D341Med (cell line): ENCODE measurements at regions not wholly inside any gene's neighbourhood (a gene's known extent, or its start where the extent isn't known, plus 50 kb on each side); places are given as distances from the start of the nearest gene placed in this dataset.
"Not testable (repeated sequence)": the region's sequence is repeated elsewhere in the genome, so short reads cannot be mapped to it uniquely, and the experiment has no call there.

ENCODE experiments used
- DNase-seq: peaks from one replicate; pipeline ENCODE4 v3.0.0; 2012; ENCODE audit warnings: low spot score

DNA sequence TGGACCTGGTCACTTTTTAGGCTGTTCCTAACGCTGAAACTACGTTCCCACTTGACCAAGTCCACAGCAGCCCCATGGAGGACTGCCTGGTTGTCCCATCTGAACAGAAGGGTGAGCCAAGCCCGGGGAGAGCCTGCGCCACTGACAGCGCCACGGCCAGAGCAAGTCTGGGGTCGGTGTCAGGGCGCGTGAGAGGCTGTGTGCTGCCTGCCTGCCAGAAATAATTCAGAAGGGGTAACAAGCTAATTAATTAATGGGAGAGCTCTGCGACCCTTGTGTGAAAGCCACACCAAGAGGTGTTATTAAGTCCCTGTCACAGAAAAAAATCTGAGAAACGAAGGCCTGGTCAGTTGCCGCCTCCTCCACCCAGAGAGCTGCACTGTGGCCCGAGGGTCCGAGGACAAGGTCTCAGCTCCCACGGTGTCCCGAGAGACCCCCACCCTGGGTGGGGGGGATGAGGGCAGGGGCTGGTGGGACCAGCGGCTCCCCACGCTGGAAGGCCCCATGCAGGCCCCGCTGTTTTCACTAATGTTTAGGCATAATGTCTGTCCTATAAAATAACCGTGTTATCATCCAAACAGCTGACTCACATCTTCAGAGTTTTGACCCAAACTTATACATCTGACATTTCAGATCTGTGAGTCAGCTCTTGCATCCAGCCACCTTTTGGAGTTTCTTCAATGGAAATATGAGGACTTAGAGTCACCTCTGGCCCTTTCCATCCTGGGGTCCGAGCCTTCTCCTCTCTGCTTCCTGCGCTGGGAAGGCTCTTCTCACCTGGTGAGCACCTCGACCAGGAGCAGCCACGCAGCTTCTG, 58.5 kb downstream of the DLL1 start:
- no peak for DNase-seq

DNA sequence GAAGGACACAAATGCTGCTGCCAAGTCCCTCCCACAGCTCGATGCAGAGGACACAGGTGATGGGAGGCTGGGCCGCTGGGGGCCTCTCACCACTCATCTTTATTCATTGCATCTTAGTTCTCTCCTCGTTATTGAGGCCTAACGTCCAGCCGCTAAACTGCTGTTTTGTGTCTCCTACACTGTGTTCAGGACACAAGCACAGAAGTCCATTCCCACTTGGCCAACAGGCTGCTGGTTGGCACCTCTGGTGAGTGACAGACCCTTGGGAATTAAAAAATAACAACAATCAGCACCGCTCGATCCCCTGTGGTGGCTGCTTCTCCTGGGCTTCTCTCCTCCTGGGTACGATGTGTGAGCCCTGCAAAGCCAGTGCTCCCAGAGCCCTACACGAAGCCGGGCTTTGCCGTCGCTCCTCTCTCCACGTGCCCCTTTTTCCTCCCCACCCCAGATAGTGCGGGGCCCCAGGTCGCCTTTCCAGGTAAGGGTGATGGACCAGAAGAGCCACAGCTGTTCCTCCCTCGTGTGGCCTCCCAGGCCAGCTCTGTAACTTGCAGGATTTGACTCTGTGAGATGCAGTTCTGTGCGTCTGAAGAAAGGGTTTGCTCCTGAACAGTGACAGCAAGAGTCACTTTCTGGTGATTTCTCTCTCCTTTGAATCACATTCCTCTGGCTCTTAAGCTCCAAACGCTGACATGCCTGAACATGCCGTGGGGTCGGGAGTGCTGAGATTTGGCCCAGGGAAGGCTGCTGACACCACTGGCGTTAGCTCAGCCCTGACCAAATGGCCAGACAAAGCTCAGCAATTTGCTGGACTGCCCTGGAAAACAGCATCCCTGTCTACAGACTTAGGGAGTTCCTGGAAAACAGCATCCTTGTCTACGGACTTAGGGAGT, 59.3 kb downstream of the DLL1 start:
- no peak for DNase-seq

DNA sequence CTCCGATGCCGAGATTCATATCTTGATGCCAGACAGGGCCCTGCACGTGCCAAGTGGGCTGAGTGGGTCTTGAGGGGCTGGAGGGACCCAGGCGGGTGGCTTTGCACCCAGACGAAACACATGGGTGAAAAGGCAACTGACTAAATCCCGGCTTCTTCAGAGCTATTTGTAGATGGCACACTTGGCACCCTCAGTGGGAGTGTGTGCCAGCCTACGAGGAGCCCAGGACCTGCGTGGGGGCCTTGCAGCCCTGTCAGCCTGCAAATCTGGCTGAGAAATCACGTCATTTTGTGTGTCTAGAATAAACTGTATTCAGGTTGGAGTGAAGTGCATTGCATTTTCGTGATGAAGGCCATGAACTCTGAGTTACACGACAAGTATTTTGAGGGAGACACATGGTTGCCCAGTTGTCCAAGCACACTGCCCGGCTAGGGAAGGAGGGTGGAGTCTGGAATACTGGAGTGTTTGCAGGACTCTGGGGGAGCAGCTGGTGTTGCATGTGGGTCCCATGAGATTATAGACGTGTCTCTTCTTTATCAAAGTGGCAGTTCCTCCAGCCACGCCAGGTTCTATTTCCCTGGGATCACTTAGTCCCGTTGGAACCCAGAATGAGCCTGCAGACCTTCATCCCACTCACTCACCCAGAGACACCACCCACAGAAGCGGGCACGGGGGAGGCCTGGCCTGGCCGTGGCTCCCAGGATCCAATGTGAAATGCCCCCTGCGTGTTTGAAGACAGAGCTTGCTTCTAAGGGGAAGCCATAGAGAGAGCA, 60.2 kb downstream of the DLL1 start:
- DNase-seq = no peak

DNA sequence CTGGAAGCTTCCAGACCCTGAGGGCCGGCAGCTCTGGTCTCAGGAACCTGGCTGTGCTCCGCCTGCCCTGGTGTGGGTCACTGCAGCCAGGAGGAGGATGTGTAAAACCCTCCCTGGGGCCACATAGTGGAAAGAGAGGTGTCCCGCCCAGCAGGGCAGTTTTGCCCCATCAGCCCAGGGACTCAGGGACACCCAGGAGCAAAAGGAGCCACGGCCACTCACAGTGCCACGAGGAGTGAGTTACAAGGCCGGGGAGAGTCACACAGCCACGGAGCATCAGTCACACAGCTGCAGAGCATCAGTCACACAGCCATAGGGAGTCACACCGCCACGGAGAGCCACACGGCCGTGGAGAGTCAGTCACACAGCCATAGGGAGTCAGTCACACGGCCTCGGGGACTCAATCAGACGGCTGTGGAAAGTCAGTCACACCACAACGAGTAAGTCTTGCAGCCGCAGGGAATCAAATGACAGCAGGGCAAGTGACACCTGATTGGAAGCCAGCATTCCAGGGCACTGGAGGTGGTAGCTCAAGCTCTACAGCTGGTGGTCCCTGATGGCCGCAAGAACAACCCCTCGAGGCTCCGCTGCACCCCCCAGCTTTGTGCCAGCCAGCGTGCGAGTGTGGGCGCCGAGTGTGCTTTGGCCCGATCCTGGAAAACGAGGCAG, 60.9 kb downstream of the DLL1 start:
- DNase-seq = no peak

DNA sequence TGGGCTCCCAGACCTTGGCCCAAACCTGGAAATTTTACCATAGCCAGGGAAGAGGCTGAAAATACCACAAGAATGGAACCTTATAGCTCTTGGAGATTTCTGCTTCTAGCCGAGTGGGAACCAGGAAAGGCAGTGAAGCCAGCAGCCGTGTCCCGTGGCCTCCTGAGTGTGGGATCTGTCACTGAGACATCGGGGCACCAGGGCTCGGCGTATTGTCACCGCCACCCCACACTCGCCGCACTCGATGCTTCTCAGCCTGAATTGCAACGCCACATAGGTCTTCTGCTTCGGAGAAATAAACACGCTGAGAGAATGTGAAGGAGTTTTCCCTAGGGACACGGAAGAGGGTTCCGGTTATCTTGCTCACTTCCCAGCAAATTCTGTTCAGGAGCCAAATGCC, 61.5 kb downstream of the DLL1 start:
- no peak for DNase-seq

DNA sequence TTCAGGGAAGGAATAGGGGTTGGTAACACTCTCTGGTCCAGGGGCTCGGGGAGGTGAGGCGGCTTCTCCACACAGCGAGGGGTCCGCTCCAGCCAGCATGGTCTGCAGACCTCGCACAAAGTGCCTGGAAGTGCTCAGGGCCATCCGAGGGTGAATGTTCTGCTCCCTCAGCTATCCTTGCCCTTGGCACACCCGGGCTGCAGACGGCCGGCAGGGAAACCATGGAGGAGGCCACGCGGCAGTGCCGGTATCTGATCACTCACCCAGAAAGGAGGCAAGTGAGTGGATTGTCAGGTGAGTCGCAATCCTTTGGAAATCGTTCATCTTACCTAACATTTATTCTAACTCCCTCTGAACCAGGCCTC, 62.0 kb downstream of the DLL1 start:
- no peak for DNase-seq

DNA sequence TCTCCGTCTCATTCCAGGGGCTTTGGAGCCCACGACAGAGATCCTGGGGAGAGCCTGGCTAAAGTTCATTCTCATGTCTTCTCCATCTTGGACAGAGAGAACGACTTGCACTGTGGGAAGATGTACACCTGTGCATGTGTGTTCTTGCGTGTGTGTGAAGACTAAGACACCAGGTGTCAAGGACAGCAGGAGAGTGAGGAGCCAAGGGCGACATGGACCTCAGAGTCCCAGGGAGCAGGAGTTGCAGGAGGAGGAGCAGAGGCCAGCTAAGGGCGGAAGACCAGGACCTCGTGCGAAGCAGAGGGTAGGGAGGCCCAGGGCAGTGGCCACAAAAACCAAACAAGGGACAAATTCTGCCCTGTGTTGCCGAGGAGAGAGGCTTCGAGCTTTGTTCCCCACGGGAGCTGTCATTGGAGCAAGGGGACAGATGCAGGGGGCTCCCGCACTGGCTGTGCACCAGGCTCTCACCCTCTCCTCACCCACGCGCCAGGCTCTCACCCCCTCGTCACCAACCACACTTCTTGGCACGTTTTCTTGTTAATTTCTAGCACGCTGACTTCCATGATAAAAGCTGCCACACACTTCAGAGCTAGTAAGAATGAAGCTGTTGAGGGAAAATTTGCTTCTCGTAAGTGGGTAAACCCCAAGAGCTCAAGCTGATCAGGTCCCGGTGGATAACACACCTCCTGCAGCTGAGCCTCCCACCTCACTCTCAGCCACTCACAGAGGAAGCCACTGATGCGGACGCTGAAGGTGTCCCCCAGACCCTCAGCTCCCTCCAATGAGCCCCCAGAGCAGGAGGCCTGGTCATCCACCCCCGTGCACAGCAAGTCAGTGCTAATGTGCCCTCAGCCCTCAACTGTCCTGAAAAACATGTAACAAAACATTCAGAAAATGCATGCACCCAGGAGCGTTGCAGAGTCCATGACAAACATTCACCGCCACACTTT, 62.6 kb downstream of the DLL1 start:
- DNase-seq = no peak

DNA sequence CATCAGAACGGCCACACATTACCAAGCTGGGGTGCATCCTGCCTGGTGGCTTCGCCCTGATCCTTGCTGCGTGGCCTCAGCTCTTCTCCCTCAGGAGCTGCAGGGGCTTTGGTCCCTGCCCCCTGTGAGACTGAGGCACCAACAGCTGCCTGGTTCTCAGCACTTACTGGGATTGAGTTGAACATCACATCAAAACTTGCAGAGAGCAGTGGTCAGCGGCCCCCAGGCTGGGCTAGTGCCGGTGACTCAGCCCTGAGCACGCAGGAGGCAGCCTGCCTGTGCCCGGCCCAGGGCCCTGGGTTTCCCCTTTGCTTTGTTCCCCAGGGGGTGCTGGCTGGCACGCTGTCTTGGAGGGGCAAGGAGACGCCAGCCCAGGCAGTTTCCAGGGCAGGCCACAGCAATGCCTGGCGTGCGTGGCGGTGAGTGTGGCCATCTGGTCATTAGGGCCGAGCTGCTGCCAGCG, 63.3 kb downstream of the DLL1 start:
- DNase-seq = no peak

DNA sequence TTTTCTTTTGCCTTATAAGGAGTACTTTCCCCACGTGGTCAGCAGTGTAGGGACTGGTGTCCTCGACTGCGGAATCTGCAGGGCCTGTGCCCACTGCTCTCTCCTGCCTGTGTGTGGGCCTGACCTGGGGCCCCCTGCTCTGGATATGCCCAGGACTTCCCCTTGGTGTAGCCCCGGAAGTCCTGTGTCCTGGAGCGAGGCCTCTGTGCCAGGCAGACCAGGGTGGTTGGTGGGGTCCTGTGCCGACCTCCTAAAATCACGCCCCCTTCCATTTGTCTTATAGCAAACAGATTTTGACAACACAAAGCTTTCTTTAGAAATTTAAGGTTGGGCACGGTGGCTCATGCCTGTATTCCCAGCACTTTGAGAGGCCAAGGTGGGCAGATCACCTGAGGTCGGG, 64.2 kb downstream of the DLL1 start:
- no peak for DNase-seq

DNA sequence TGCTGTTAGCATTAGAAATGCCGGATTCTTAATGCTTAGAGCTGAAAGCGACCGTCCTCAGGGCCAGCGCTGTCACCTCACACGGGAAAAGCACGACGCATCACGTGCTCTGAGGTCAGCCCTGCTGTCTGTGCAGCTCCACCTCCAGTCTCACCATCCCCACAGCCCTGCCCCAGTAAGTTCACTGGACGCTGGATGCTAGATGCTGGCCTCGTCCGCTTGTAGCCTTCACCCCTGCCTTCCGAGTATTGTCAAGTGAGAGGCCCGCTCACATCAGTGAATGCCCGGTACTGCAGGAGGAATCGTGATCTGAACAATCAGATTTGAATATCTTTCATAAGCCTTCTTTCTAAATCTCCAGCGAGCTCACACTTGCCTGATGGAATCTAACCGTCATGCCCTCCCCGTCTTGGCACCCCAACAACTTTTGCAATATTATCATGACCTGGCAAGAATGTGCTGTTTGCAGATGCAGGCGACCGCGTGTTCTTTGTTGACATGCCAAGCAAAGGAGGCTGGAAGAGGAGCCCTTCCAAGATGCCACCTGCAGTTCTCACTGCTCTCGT, 64.9 kb downstream of the DLL1 start:
- no peak for DNase-seq

DNA sequence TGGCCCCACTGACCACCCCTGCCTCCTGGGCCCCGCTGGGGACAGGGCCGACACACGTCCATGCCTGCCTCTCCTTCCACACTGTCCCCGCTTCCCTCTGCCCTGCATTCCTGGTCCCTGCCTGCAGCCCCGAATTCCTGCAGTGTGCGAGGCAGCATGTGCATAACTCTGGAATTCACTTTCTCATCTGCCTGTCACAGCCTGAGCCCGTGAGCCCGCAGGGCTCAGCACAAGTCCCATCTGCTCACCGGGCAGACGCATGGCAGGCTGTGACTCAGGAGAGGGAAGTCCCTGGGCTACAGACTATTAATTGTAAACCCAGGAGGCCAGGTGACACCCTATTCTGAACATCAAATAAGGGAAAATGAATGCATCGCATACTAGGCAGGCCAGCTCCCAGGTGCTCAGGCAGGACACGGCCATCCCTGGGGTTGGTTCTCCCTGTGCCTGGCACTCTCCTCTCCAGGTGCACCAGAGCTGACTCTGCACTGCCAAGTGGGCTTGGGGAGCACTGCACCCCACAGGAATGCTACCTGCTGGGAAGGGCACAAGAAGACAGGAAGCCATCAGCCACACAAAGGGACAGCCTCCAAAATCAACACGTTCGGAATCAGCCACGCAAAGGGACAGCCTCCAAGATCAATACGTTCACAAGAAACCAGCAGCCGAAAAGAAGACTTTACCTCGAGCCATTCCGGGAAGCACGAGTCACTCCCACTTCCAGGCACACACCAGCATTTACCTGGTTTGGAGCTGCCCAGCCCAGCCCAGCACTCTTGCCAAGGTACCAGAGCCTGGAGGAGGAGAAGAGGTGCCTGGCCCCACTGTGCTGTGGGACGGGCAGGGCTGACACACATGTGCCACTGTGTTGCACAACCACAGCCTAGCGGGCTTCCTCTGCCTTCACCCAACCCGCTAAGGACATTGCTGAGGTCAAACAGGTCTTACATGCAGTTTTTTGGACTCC, 65.9 kb downstream of the DLL1 start:
- no peak for DNase-seq

DNA sequence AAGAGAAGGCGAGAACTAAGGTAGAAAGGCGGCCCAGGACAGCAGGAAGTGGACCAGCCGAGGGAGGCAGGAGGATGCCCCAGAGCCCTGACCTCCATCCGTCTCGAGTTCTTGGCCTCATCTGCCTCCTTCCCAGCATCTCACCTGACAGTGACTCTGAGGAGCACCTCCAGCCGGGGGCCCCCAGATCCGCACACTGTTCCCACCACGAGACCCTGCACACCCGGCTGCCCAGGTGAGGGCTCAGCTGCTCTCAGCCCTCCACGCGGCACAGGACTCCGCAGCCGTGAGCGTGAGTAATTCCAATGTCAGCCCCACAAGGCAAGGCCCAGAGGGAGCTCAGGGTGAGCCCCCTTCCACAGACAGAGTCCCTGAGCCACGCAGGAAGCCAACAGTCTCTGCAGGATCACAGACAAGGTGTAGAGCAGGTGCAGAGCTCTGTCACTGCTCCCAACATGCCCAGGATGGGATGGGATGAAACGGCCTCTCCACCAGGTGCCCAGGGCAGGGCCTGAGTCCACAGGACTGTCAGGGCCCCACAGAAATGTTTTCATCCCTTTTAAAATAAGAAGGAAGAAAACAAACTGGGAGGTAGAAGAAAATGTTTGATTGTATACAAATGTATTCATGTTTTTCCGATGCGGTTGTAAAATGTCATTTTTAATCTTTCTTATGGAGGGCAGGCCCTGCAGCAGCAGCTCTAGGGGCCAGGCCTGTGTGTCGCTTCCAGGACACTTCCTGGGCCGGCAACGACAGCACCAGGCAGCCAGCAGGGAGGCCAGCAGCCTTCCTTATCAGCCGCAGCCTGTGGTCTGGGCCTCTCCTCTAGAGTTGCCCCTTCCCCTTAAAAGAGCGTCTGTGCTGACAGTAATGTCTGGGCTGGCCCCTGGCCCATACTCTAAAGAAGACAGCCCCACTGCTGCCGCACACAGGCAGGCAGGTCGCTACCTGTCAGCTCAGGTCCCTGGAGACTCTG, 66.9 kb downstream of the DLL1 start:
- DNase-seq = no peak

DNA sequence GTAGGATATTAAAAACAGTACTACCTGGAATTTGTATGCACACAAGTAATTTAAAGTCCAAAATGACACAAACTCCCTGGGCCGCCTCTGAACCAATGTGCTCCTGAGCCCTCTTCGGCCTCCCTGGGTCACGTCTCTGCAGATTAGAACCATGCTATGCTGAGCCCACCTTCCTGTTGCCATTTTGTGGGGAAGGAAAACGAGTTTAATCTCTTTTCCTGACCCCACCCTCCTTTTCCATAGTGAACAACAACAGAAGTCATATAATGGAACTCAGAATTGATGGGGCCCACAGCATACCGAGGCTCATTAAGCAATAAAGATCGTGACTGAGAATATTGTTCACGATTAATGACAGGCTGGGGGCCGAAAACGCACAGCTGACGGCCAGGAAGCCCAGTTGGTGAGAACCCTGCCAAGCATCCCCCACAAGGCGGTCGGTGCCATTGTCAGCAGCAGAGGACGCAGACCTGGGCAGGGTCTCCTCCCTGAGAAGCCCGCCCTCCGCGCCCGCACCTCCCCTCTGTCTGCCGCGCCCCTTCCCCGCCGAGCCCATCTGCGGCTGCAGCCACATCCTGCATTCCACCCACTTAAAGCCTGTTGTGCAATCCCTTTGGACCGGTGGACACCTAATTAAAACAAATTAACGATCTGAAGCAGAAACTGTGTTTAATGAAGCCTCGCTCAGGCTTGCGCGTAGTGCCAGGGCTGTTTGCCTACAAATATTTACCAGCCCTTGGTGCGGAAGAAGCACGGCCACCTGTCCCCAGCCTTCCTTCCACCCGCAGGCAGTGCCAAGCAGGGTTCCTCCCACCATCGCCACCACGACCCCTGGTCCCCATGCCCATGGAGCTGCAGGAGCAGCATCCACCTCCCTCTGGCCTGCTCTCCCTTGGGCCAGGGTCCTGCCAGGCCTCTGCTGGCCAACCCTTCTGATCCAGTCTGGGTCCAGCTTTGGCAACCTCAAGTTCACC, 68.1 kb downstream of the DLL1 start:
- no peak for DNase-seq

DNA sequence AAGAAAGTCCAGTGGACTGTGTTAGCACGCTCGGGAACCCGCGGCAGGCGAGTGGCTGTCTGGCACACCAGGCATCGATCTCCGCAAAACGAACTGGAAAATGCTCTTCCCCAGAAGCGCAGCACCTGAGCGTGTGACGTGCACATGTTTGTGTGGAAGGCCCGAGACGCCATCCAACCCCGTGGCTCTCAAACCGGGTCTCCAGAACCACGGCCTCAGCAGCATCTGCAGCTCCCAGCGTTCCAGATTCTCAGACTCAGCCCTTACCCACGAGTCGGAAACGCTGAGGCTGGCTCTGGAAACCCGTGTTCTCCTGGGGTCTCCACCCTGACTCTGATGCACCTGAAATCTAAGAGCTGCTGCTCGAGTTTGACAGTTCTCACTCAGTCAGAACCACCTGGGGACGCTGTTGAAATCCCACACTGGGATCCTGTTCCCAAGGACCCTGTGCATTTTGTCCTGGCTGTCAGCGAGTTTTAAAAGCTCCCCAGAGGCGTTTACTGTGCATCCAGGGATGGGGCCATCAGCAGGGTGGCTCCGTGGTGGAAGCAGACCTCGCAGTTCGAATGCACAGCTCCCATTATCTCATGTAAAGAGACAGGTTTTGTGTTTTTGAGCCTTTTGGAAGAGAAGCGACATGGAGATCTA, 69.0 kb downstream of the DLL1 start:
- DNase-seq = no peak

DNA sequence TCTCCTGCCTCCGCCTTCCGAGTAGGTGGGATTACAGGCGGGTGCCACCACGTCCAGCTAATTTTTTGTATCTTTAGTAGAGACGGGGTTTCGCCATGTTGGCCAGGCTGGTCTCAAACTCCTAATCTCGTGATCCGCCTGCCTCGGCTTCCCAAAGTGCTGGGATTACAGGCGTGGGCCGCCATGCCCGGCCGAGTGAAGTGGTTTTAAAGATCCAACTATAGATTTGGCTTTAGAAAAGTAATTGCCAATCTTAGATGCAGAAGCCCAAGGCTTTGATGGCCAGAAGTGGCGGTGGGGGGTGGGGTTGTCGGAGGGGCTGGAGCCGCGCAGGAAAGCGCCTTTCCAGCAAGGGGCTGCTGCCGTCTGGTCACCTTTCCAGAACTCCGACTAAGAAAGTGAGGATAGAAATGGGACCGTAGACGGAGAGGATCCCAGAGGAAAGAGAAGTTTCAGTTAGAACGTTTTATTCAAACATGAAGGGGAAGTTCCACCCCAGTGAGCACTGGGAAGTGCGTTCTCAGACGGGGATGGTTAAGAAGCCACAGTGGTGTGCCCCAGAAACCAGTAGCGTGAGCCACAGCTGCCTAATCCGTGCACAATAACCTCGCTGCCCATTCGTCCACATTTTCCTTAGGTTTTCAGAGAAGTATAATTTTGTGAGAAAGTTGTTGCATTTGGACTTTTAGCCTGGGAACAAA, 69.7 kb downstream of the DLL1 start:
- no peak for DNase-seq

DNA sequence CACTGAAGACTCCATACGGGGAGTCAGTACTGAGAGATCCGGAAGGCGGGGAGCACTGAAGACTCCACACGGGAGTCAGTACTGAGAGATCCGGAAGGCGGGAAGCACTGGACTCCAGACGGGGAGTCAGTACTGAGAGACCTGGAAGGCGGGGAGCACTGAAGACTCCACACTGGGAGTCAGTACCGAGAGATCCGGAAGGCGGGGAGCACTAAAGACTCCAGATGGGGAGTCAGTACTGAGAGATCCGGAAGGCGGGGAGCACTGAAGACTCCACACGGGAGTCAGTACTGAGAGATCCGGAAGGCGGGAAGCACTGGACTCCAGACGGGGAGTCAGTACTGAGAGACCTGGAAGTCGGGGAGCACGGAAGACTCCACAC, 77.2 kb downstream of the DLL1 start:
- DNase-seq = not testable (repeated sequence)
